GM12874 (cell line): ENCODE measurements at regions not wholly inside any gene's neighbourhood (a gene's known extent, or its start where the extent isn't known, plus 50 kb on each side); places are given as distances from the start of the nearest gene placed in this dataset.

ENCODE experiments used
- TF ChIP-seq, protein P1 (sequence below): IDR thresholded peaks from 2 replicates; pipeline ENCODE4 v1.5.1; 2011; ENCODE audit warnings: low read depth, mild to moderate bottlenecking, control low read depth, low read length, moderate library complexity; ENCODE audit not compliant: insufficient read depth

DNA sequence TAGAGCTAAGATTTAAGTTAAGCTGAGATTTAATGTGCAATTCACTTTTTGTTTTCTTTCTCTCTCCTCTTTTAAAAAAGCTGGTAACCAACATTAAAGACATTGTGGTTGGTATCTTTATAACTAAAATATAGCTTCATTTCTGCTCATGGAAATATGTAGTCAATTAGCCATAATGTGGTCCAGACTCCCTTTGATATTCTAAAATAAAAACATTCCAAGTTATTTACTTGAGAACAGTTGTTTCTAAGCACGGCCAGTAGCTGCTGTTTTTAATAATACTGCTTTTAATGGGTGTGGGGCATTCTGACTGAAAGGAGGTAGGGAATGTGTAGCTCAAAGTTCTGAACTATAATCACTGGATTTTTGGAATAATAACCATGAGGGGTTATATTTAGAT is 183.3 kb upstream of the FBXO11 start:
- TF ChIP-seq, protein P1, sequence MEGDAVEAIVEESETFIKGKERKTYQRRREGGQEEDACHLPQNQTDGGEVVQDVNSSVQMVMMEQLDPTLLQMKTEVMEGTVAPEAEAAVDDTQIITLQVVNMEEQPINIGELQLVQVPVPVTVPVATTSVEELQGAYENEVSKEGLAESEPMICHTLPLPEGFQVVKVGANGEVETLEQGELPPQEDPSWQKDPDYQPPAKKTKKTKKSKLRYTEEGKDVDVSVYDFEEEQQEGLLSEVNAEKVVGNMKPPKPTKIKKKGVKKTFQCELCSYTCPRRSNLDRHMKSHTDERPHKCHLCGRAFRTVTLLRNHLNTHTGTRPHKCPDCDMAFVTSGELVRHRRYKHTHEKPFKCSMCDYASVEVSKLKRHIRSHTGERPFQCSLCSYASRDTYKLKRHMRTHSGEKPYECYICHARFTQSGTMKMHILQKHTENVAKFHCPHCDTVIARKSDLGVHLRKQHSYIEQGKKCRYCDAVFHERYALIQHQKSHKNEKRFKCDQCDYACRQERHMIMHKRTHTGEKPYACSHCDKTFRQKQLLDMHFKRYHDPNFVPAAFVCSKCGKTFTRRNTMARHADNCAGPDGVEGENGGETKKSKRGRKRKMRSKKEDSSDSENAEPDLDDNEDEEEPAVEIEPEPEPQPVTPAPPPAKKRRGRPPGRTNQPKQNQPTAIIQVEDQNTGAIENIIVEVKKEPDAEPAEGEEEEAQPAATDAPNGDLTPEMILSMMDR, result no peak

GRCh38 chr2:48092846-48093803 is 186.8 kb upstream of the FBXO11 start:
- TF ChIP-seq, protein P1, result no peak

DNA sequence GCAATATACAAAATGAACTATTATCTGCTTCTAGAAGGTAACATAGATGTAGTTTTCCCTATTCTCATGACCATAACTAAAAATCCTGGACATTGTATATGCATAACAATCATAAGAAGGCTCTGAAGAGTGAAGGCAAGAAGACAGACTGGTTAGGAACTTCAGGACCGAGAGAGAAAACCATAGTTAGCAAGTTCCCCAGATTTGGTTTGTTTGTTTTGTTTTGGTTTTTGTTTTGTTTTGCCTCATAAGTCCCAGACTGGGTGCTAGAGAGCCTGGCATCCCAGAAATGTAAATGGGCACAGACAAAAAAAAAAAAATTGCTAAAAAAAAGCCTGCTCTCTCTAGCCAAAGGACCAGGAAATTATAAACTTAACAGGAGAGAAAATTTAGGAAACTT is 192.2 kb upstream of the FBXO11 start:
- TF ChIP-seq, protein P1, result no peak

DNA sequence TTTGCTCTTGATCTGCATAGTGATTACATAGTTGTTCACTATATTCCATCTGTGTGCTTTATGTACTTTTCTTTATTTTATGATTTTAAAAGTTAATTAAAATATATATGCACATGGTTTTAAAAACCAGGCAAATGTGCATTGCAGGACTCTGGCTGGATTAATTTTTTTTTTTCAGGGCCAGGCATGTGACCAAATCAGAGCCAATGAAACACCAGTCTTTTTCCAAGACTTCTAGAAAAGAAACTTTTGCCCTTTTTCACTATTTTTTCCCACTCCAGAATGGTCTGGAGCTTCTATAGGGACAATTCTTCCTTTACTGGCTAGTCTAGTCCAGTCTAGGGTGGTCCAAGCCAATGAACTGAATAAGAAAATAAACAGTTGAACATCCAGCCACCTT is 198.1 kb upstream of the FBXO11 start:
- TF ChIP-seq, protein P1, result no peak

DNA sequence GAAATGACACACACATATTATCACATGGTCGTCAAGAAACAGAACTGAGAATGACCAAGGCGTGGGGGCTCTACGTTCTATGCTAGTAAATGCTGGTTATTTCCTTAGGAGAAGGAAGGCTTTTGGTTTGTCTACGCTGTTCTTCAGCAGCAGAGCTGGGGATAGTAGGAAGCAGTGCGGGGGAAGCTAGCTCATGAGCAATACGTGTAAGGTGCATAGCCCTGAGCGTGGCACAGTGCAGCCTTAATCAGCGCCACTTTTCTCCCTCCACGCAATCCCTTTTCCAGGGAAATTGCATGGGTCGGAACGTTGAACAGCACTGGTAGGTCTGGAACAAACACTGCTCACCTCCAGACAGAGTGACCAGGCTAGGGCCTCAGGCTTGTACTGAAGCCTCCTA is 199.6 kb upstream of the FBXO11 start:
- TF ChIP-seq, protein P1, result no peak

DNA sequence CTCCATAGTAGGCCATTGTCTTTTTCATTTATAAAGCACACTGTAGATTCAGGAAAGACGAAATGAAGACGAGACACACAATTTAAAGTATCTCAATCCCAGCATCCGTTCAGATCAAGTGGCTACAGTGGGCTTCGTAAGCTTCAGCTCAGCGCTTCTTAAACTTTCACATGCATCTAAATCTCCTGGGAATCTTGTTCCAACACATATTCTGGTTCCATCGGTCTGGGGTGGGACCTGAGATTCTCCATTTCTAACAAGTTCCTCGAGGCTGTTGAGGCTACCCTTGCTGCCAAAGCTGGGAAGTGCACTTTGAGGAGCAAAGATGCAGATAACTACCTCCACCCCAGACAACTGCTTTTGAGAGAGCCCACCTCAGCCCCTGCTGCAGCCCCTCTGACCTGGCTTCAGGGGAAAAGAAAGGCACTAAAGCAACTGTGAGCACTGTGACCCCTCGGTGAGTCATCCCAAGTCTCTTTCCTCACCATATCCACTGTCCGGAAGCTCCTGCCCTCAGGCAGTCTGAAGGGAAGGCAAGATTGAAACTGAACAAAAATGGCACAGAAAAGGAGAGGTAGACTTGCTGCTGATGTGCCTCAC is 201.1 kb upstream of the FBXO11 start:
- TF ChIP-seq, protein P1, result no peak

GRCh38 chr2:48108455-48108854 is 202.2 kb upstream of the FBXO11 start:
- TF ChIP-seq, protein P1, result no peak
